SK-N-SH treated with all-trans-retinoic acid at 6 μM for 48 hours (cell line): ENCODE measurements at regions not wholly inside any gene's neighbourhood (a gene's known extent, or its start where the extent isn't known, plus 50 kb on each side); places are given as distances from the start of the nearest gene placed in this dataset.

Source experiments
- ATAC-seq: fragments of 200-7000 bp; cut with Tn5 transposase; 3 replicates; pipeline ENCODE4 v1.9.1; 2020; ENCODE audit warnings: mild to moderate bottlenecking, moderate library complexity
- ARNTL ChIP-seq: fragments of 450-650 bp; formaldehyde crosslinking; IDR thresholded peaks from 2 replicates; pipeline ENCODE4 v1.5.0; 2020; ENCODE audit warnings: low read depth, mild to moderate bottlenecking, moderate library complexity, borderline replicate concordance
- BACH2 ChIP-seq: fragments of 250-450 bp; sonication (Bioruptor Pico); IDR thresholded peaks from 2 replicates; pipeline ENCODE4 v1.9.0; 2021; ENCODE audit warnings: mild to moderate bottlenecking, borderline replicate concordance
- CREB5 ChIP-seq: fragments of 250-450 bp; sonication (Bioruptor Pico); IDR thresholded peaks from 2 replicates; pipeline ENCODE4 v1.5.1; 2020; ENCODE audit warnings: low read depth, mild to moderate bottlenecking, moderate library complexity
- CSDC2 ChIP-seq: fragments of 250-450 bp; sonication (Bioruptor Pico); IDR thresholded peaks from 2 replicates; pipeline ENCODE4 v1.5.0; 2020; ENCODE audit warnings: mild to moderate bottlenecking, moderate library complexity
- ESRRG ChIP-seq: fragments of 250-450 bp; sonication (Bioruptor Pico); IDR thresholded peaks from 2 replicates; pipeline ENCODE4 v1.6.1; 2021; ENCODE audit warnings: mild to moderate bottlenecking
- GLIS3 ChIP-seq: fragments of 250-450 bp; sonication (Bioruptor Pico); IDR thresholded peaks from 2 replicates; pipeline ENCODE4 v1.5.0; 2020; ENCODE audit warnings: mild to moderate bottlenecking, moderate library complexity
- ISL1 ChIP-seq: fragments of 250-450 bp; sonication (Bioruptor Pico); IDR thresholded peaks from 2 replicates; pipeline ENCODE4 v2.1.2; 2022; ENCODE audit warnings: mild to moderate bottlenecking, moderate library complexity
- PPARA ChIP-seq: fragments of 250-450 bp; sonication (Bioruptor Pico); IDR thresholded peaks from 2 replicates; pipeline ENCODE4 v1.5.0; 2020; ENCODE audit warnings: mild to moderate bottlenecking, borderline replicate concordance
- RARB ChIP-seq: fragments of 250-450 bp; sonication (Bioruptor Pico); IDR thresholded peaks from 2 replicates; pipeline ENCODE4 v1.8.0; 2021; ENCODE audit warnings: mild to moderate bottlenecking, moderate library complexity
- SNAI2 ChIP-seq: fragments of 250-450 bp; sonication (Bioruptor Pico); IDR thresholded peaks from 2 replicates; pipeline ENCODE4 v1.5.0; 2020; ENCODE audit warnings: mild to moderate bottlenecking, moderate library complexity
- TCF4 ChIP-seq: fragments of 250-450 bp; sonication (Bioruptor Pico); IDR thresholded peaks from 2 replicates; pipeline ENCODE4 v1.8.0; 2021; ENCODE audit warnings: mild to moderate bottlenecking, moderate library complexity, borderline replicate concordance
- ZC3H10 ChIP-seq: fragments of 250-450 bp; sonication (Bioruptor Pico); IDR thresholded peaks from 2 replicates; pipeline ENCODE4 v1.5.1; 2021; ENCODE audit warnings: mild to moderate bottlenecking, moderate library complexity
- ZFP3 ChIP-seq: fragments of 250-450 bp; sonication (Bioruptor Pico); IDR thresholded peaks from 2 replicates; pipeline ENCODE4 v1.5.0; 2020; ENCODE audit warnings: mild to moderate bottlenecking, moderate library complexity
- ZFP30 ChIP-seq: fragments of 450-650 bp; formaldehyde crosslinking; IDR thresholded peaks from 2 replicates; pipeline ENCODE4 v1.5.0; 2022; ENCODE audit warnings: mild to moderate bottlenecking, moderate library complexity
- ZNF565 ChIP-seq: fragments of 450-650 bp; formaldehyde crosslinking; conservative IDR thresholded peaks from 2 replicates; pipeline ENCODE4 v1.5.0; 2020; ENCODE audit warnings: low read depth, mild to moderate bottlenecking, moderate library complexity
- ZNF8 ChIP-seq: fragments of 450-650 bp; formaldehyde crosslinking; IDR thresholded peaks from 2 replicates; pipeline ENCODE4 v1.5.0; 2020; ENCODE audit warnings: mild to moderate bottlenecking, moderate library complexity
- TF ChIP-seq, protein P1 (sequence below): fragments of 250-450 bp; sonication (Bioruptor Pico); IDR thresholded peaks from 2 replicates; pipeline ENCODE4 v1.8.0; 2020; ENCODE audit warnings: mild to moderate bottlenecking, moderate library complexity, borderline replicate concordance
- TF ChIP-seq, protein P2 (sequence below): fragments of 250-450 bp; sonication (Bioruptor Pico); IDR thresholded peaks from 2 replicates; pipeline ENCODE4 v1.5.0; 2020; ENCODE audit warnings: mild to moderate bottlenecking, moderate library complexity
- TF ChIP-seq, protein P3 (sequence below): fragments of 250-450 bp; sonication (Bioruptor Pico); IDR thresholded peaks from 2 replicates; pipeline ENCODE4 v1.5.1; 2021; ENCODE audit warnings: mild to moderate bottlenecking, moderate library complexity
- TF ChIP-seq, protein P4 (sequence below): fragments of 250-450 bp; sonication (Bioruptor Pico); IDR thresholded peaks from 2 replicates; pipeline ENCODE4 v1.8.0; 2021; ENCODE audit warnings: low read depth, mild to moderate bottlenecking, moderate library complexity, borderline replicate concordance

DNA sequence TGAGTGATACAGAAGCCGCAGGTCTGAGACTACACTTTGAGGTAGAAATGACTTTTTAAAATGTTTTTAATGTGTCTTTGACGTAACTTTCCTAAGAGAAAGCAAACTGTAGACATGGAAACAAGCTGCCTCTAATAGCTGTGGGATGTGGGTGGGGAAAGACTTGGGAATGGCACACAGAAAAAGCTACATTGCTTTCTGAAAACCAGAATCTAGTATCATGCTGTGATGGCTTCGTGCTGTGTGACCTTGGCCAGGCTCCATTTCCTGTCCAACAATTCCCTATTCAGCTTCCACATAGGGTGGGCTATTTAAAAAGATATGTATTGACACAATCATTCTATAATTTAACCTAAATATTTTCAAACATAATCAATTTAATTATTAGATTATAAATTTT lies 909.1 kb downstream of the NCAM2 start (continued):
- no peak for TF ChIP-seq CREB5
- no peak for TF ChIP-seq ISL1 (CRISPR knock-in tag)
- TF ChIP-seq ZNF8 (CRISPR knock-in tag) = no peak
- no peak for TF ChIP-seq ZFP3 (CRISPR knock-in tag)
- TF ChIP-seq, protein P1, sequence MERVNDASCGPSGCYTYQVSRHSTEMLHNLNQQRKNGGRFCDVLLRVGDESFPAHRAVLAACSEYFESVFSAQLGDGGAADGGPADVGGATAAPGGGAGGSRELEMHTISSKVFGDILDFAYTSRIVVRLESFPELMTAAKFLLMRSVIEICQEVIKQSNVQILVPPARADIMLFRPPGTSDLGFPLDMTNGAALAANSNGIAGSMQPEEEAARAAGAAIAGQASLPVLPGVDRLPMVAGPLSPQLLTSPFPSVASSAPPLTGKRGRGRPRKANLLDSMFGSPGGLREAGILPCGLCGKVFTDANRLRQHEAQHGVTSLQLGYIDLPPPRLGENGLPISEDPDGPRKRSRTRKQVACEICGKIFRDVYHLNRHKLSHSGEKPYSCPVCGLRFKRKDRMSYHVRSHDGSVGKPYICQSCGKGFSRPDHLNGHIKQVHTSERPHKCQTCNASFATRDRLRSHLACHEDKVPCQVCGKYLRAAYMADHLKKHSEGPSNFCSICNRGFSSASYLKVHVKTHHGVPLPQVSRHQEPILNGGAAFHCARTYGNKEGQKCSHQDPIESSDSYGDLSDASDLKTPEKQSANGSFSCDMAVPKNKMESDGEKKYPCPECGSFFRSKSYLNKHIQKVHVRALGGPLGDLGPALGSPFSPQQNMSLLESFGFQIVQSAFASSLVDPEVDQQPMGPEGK (CRISPR knock-in tag) = no peak
- TF ChIP-seq ZC3H10 (CRISPR knock-in tag) = no peak
- TF ChIP-seq RARB (CRISPR knock-in tag) = no peak
- TF ChIP-seq BACH2 (CRISPR knock-in tag) = no peak
- no peak for TF ChIP-seq ZFP30
- TF ChIP-seq GLIS3 (CRISPR knock-in tag) = no peak

GRCh38 chr21:21915816-21916215 lies 917.6 kb downstream of the NCAM2 start:
- no peak for ATAC-seq
- TF ChIP-seq TCF4 (CRISPR knock-in tag) = no peak
- TF ChIP-seq ZC3H10 (CRISPR knock-in tag) = no peak
- TF ChIP-seq, protein P2, sequence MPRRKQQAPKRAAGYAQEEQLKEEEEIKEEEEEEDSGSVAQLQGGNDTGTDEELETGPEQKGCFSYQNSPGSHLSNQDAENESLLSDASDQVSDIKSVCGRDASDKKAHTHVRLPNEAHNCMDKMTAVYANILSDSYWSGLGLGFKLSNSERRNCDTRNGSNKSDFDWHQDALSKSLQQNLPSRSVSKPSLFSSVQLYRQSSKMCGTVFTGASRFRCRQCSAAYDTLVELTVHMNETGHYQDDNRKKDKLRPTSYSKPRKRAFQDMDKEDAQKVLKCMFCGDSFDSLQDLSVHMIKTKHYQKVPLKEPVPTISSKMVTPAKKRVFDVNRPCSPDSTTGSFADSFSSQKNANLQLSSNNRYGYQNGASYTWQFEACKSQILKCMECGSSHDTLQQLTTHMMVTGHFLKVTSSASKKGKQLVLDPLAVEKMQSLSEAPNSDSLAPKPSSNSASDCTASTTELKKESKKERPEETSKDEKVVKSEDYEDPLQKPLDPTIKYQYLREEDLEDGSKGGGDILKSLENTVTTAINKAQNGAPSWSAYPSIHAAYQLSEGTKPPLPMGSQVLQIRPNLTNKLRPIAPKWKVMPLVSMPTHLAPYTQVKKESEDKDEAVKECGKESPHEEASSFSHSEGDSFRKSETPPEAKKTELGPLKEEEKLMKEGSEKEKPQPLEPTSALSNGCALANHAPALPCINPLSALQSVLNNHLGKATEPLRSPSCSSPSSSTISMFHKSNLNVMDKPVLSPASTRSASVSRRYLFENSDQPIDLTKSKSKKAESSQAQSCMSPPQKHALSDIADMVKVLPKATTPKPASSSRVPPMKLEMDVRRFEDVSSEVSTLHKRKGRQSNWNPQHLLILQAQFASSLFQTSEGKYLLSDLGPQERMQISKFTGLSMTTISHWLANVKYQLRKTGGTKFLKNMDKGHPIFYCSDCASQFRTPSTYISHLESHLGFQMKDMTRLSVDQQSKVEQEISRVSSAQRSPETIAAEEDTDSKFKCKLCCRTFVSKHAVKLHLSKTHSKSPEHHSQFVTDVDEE (CRISPR knock-in tag) = no peak
- TF ChIP-seq, protein P3, sequence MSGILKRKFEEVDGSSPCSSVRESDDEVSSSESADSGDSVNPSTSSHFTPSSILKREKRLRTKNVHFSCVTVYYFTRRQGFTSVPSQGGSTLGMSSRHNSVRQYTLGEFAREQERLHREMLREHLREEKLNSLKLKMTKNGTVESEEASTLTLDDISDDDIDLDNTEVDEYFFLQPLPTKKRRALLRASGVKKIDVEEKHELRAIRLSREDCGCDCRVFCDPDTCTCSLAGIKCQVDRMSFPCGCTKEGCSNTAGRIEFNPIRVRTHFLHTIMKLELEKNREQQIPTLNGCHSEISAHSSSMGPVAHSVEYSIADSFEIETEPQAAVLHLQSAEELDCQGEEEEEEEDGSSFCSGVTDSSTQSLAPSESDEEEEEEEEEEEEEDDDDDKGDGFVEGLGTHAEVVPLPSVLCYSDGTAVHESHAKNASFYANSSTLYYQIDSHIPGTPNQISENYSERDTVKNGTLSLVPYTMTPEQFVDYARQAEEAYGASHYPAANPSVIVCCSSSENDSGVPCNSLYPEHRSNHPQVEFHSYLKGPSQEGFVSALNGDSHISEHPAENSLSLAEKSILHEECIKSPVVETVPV (CRISPR knock-in tag) = no peak
- no peak for TF ChIP-seq ZNF565 (CRISPR knock-in tag)
- no peak for TF ChIP-seq SNAI2 (CRISPR knock-in tag)
- no peak for TF ChIP-seq CREB5
- TF ChIP-seq ZFP3 (CRISPR knock-in tag) = no peak

GRCh38 chr21:21921410-21922232 lies 923.4 kb downstream of the NCAM2 start:
- TF ChIP-seq TCF4 (CRISPR knock-in tag) (peak; percentile 47; the same call in 1 of the 2 replicates), CSDC2 (CRISPR knock-in tag) (no peak)
- peak; percentile 80 for ATAC-seq

DNA sequence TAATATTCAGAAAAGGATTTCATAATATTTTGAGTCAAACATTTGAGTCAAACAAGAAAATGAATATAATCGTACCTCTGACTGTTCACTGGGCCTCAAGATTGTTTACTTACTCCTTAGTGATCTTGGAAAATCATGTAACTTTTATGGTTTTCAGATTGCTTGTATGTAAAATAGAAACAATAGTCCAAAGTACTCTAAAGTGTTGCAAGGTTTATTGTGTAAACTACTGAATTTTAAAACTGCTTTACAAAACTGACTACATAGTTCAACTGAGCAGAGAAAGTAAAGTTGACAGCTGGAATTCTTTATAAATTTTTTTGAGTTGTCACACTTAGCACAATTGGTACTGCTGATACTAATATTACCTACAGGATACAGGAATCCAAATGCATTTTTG lies 931.0 kb downstream of the NCAM2 start:
- ATAC-seq = no peak
- TF ChIP-seq GLIS3 (CRISPR knock-in tag) (no peak), ESRRG (CRISPR knock-in tag) (no peak), PPARA (no peak), ZFP3 (CRISPR knock-in tag) (no peak), TCF4 (CRISPR knock-in tag) (no peak), ZNF565 (CRISPR knock-in tag) (no peak), ZFP30 (no peak), ARNTL (no peak), RARB (CRISPR knock-in tag) (no peak), CSDC2 (CRISPR knock-in tag) (no peak), ZNF8 (CRISPR knock-in tag) (no peak), CREB5 (no peak), ZC3H10 (CRISPR knock-in tag) (no peak)
- TF ChIP-seq, protein P3 (CRISPR knock-in tag) = no peak
- TF ChIP-seq, protein P4, sequence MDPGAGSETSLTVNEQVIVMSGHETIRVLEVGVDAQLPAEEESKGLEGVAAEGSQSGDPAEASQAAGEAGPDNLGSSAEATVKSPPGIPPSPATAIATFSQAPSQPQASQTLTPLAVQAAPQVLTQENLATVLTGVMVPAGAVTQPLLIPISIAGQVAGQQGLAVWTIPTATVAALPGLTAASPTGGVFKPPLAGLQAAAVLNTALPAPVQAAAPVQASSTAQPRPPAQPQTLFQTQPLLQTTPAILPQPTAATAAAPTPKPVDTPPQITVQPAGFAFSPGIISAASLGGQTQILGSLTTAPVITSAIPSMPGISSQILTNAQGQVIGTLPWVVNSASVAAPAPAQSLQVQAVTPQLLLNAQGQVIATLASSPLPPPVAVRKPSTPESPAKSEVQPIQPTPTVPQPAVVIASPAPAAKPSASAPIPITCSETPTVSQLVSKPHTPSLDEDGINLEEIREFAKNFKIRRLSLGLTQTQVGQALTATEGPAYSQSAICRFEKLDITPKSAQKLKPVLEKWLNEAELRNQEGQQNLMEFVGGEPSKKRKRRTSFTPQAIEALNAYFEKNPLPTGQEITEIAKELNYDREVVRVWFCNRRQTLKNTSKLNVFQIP = no peak
